SK-N-SH (cell line): ENCODE measurements at regions not wholly inside any gene's neighbourhood (a gene's known extent, or its start where the extent isn't known, plus 50 kb on each side); places are given as distances from the start of the nearest gene placed in this dataset.

Experiments
- CTCF ChIA-PET: fragments of 300-600, 350-600 bp; formaldehyde crosslinking; extraction: SDS; loops from one replicate; lab custom pipeline; 2021; lab: Yijun Ruan, JAX
- POLR2A ChIA-PET: fragments of 350-600 bp; sonication (Branson Sonifier 250); formaldehyde crosslinking; extraction: SDS; loops from one replicate; lab custom pipeline; 2020; ENCODE audit warnings: antibody characterized with exemption, inconsistent platforms; lab: Yijun Ruan, JAX
- DNase-seq: peaks from one replicate; pipeline ENCODE4 v3.0.0; 2012
- H2AFZ ChIP-seq: fragments of 200-600 bp; sonication (generic); 2 replicates; pipeline ENCODE4 v1.8.1; 2016; ENCODE audit warnings: antibody characterized with exemption, mild to moderate bottlenecking, low read depth
- H3F3A ChIP-seq: fragments of 200-600 bp; sonication (generic); replicated peaks from 2 replicates; pipeline ENCODE3; 2016; ENCODE audit warnings: antibody characterized with exemption, mild to moderate bottlenecking; ENCODE audit not compliant: insufficient read depth
- H3K27ac ChIP-seq, 2 experiments: fragments of 200-500 bp in 1 of 2; fragments of 200-600 bp in 1 of 2; sonication (Bioruptor generic) in 1 of 2; sonication (generic), shearing (Covaris generic) in 1 of 2; 2 replicates each; pipeline versions ENCODE4 v1.5.1 to v1.6.1; 2014 to 2016; ENCODE audit warnings: low read depth in 2 of 2, inconsistent platforms in 1 of 2, low read length in 1 of 2, mild to moderate bottlenecking in 1 of 2, mixed read lengths in 1 of 2
- H3K27me3 ChIP-seq: fragments of 200-600 bp; sonication (generic), shearing (Covaris generic); 2 replicates; pipeline ENCODE4 v1.6.1; 2016; ENCODE audit warnings: mixed run types; ENCODE audit not compliant: insufficient read depth
- H3K36me3 ChIP-seq, 2 experiments: fragments of 200-500 bp in 1 of 2; fragments of 200-600 bp in 1 of 2; sonication (Bioruptor generic) in 1 of 2; sonication (generic) in 1 of 2; replicated peaks in 1 of 2; 2 replicates each; pipeline versions ENCODE3 to v1.5.1; 2014 to 2016; ENCODE audit warnings: low read length in 1 of 2, mild to moderate bottlenecking in 1 of 2; ENCODE audit not compliant: insufficient read depth in 2 of 2, control insufficient read depth in 1 of 2
- H3K4me1 ChIP-seq, 2 experiments: fragments of 200-500 bp in 1 of 2; fragments of 200-600 bp in 1 of 2; sonication (Bioruptor generic) in 1 of 2; sonication (generic), shearing (Covaris generic) in 1 of 2; 2 replicates each; pipeline versions ENCODE4 v1.5.1 to v1.6.1; 2014 to 2016; ENCODE audit warnings: low read depth in 1 of 2, low read length in 1 of 2, mixed run types in 1 of 2; ENCODE audit not compliant: insufficient read depth in 2 of 2, control insufficient read depth in 1 of 2
- H3K4me2 ChIP-seq: fragments of 200-600 bp; sonication (generic), shearing (Covaris generic); 2 replicates; pipeline ENCODE4 v1.6.1; 2017; ENCODE audit warnings: mixed run types
- H3K4me3 ChIP-seq, 2 experiments: fragments of 200-500 bp in 1 of 2; fragments of 200-600 bp in 1 of 2; sonication (Bioruptor generic) in 1 of 2; sonication (generic), shearing (Covaris generic) in 1 of 2; 2 replicates each; pipeline versions ENCODE4 v1.5.1 to v1.8.1; 2014 to 2016; ENCODE audit warnings: low read depth in 2 of 2, inconsistent platforms in 1 of 2, low read length in 1 of 2, mild to moderate bottlenecking in 1 of 2, mixed read lengths in 1 of 2, moderate library complexity in 1 of 2
- H3K79me2 ChIP-seq: fragments of 200-600 bp; sonication (generic); 2 replicates; pipeline ENCODE4 v1.8.1; 2017; ENCODE audit warnings: mild to moderate bottlenecking; ENCODE audit not compliant: insufficient read depth
- H3K9ac ChIP-seq: fragments of 200-600 bp; sonication (generic); 2 replicates; pipeline ENCODE4 v1.6.1; 2017; ENCODE audit warnings: mixed run types
- H3K9me2 ChIP-seq: fragments of 200-600 bp; sonication (generic); 2 replicates; pipeline ENCODE4 v1.6.1; 2017; ENCODE audit warnings: mixed run types
- H3K9me3 ChIP-seq: fragments of 200-600 bp; sonication (generic); 2 replicates; pipeline ENCODE4 v1.6.1; 2017; ENCODE audit warnings: mixed run types, mild to moderate bottlenecking, moderate library complexity
- H4K20me1 ChIP-seq: fragments of 200-600 bp; sonication (generic); 2 replicates; pipeline ENCODE4 v1.6.1; 2017; ENCODE audit warnings: mild to moderate bottlenecking, mixed run types; ENCODE audit not compliant: insufficient read depth
- CHD2 ChIP-seq: fragments of 150-350 bp; IDR thresholded peaks from 2 replicates; pipeline ENCODE4 v1.6.1; 2018; ENCODE audit warnings: low read length; ENCODE audit not compliant: partially characterized antibody
- ELF1 ChIP-seq: IDR thresholded peaks from 2 replicates; pipeline ENCODE4 v1.4.0; 2012
- EP300 ChIP-seq, 2 experiments: IDR thresholded peaks; 2 replicates each; pipeline versions ENCODE4 v1.4.0 to v1.6.1; 2012; ENCODE audit warnings: borderline replicate concordance in 1 of 2, low read depth in 1 of 2, low read length in 1 of 2
- EZH2phosphoT487 ChIP-seq: fragments of 200-600 bp; sonication (generic); IDR thresholded peaks from 2 replicates; pipeline ENCODE4 v1.6.1; 2017; ENCODE audit warnings: low read depth, mixed run types, mild to moderate bottlenecking, antibody characterized with exemption, moderate library complexity, borderline replicate concordance
- FOSL2 ChIP-seq: IDR thresholded peaks from 2 replicates; pipeline ENCODE4 v1.4.0; 2012; ENCODE audit warnings: low read depth, mild to moderate bottlenecking, moderate library complexity, borderline replicate concordance
- FOXJ3 ChIP-seq: sonication (generic); formaldehyde crosslinking; IDR thresholded peaks from 2 replicates; pipeline ENCODE4 v1.5.1; 2020; ENCODE audit warnings: mild to moderate bottlenecking, missing genetic modification reagents
- FOXM1 ChIP-seq: IDR thresholded peaks from 2 replicates; pipeline ENCODE4 v1.4.0; 2012; ENCODE audit warnings: low read depth, mild to moderate bottlenecking
- GABPA ChIP-seq: IDR thresholded peaks from 2 replicates; pipeline ENCODE4 v1.4.0; 2012; ENCODE audit warnings: low read depth, mild to moderate bottlenecking
- GATA2 ChIP-seq: sonication (generic); formaldehyde crosslinking; IDR thresholded peaks from 2 replicates; pipeline ENCODE4 v1.5.0; 2020; ENCODE audit warnings: mild to moderate bottlenecking, missing genetic modification reagents
- JUND ChIP-seq: IDR thresholded peaks from 2 replicates; pipeline ENCODE4 v1.4.0; 2012
- MXI1 ChIP-seq: IDR thresholded peaks from 2 replicates; pipeline ENCODE4 v1.6.1; 2012; ENCODE audit warnings: mild to moderate bottlenecking, low read depth, low read length, improper control_type of control experiment
- NFIC ChIP-seq: IDR thresholded peaks from 2 replicates; pipeline ENCODE4 v1.4.0; 2012; ENCODE audit warnings: borderline replicate concordance
- NRF1 ChIP-seq: IDR thresholded peaks from 2 replicates; pipeline ENCODE4 v1.6.1; 2012; ENCODE audit warnings: low read depth, mild to moderate bottlenecking, low read length
- POLR2AphosphoS5 ChIP-seq: IDR thresholded peaks from 2 replicates; pipeline ENCODE4 v1.6.1; 2012; ENCODE audit warnings: low read depth, low read length
- RAD21 ChIP-seq: IDR thresholded peaks from 2 replicates; pipeline ENCODE4 v1.6.1; 2012; ENCODE audit warnings: mild to moderate bottlenecking, low read length
- RFX5 ChIP-seq: IDR thresholded peaks from 2 replicates; pipeline ENCODE4 v1.6.1; 2012; ENCODE audit warnings: mild to moderate bottlenecking, improper control_type of control experiment, low read length
- SIN3A ChIP-seq: IDR thresholded peaks from 2 replicates; pipeline ENCODE4 v1.6.1; 2012; ENCODE audit warnings: low read depth, mild to moderate bottlenecking, low read length, moderate library complexity, borderline replicate concordance
- SMC3 ChIP-seq: IDR thresholded peaks from 2 replicates; pipeline ENCODE4 v1.6.1; 2012; ENCODE audit warnings: low read depth, low read length, improper control_type of control experiment
- TEAD4 ChIP-seq: IDR thresholded peaks from 2 replicates; pipeline ENCODE4 v1.4.0; 2012; ENCODE audit warnings: mild to moderate bottlenecking, borderline replicate concordance; ENCODE audit not compliant: insufficient read depth
- WGBS: methylation state at CpG from one replicate; pipeline ENCODE4 v1.1.6; 2017; ENCODE audit warnings: low lambda C conversion rate; 5-methylcytosine and 5-hydroxymethylcytosine counted together
- TF ChIP-seq, protein P1 (sequence below): IDR thresholded peaks from 2 replicates; pipeline ENCODE4 v1.4.0; 2012; ENCODE audit warnings: low read depth
- TF ChIP-seq, protein P2 (sequence below): fragments of 150-350 bp; IDR thresholded peaks from 2 replicates; pipeline ENCODE4 v1.6.1; 2017; ENCODE audit warnings: antibody characterized with exemption, low read length, low read depth, borderline replicate concordance
- TF ChIP-seq, protein P3 (sequence below): IDR thresholded peaks from 2 replicates; pipeline ENCODE4; 2012
- TF ChIP-seq, protein P4 (sequence below): fragments of 150-350 bp; IDR thresholded peaks from 2 replicates; pipeline ENCODE4 v1.6.1; 2016; ENCODE audit warnings: mild to moderate bottlenecking, low read depth, low read length

DNA sequence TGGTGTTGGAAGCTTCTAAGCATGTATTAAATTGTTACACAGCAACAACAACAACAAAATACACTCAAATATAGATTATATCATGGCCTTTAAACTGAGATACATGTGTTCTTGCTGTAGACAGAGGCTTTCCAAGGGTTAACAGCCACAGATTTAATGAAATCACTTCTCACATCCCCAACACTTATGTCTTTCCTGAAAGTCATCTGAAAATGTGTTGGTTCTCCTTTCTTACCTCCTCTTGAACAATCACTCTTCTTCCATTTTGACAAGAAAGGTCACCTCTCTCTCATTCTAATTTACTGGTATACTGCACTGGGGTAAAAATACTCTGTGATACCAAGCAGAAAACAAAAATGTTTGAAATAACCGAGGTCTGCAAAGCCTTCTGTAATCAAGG, 507.3 kb upstream of the KCNMB2 start:
- TF ChIP-seq GATA2 (CRISPR knock-in tag) (no peak), POLR2AphosphoS5 (no peak), GABPA (no peak), NRF1 (no peak), CHD2 (no peak), RFX5 (no peak), SMC3 (no peak), NFIC (no peak), FOSL2 (no peak), ELF1 (no peak), FOXM1 (no peak), RAD21 (no peak)
- TF ChIP-seq, protein P1, sequence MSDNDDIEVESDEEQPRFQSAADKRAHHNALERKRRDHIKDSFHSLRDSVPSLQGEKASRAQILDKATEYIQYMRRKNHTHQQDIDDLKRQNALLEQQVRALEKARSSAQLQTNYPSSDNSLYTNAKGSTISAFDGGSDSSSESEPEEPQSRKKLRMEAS = no peak
- TF ChIP-seq, protein P2, sequence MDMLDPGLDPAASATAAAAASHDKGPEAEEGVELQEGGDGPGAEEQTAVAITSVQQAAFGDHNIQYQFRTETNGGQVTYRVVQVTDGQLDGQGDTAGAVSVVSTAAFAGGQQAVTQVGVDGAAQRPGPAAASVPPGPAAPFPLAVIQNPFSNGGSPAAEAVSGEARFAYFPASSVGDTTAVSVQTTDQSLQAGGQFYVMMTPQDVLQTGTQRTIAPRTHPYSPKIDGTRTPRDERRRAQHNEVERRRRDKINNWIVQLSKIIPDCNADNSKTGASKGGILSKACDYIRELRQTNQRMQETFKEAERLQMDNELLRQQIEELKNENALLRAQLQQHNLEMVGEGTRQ = no peak
- TF ChIP-seq, protein P3, sequence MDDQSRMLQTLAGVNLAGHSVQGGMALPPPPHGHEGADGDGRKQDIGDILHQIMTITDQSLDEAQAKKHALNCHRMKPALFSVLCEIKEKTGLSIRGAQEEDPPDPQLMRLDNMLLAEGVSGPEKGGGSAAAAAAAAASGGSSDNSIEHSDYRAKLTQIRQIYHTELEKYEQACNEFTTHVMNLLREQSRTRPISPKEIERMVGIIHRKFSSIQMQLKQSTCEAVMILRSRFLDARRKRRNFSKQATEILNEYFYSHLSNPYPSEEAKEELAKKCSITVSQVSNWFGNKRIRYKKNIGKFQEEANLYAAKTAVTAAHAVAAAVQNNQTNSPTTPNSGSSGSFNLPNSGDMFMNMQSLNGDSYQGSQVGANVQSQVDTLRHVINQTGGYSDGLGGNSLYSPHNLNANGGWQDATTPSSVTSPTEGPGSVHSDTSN = no peak
- Histone ChIP-seq H3K4me2 (no peak overlapping the region), H3K4me1 (no peaks in the 10 kb centered on the region), H3K79me2 (no peaks in the 10 kb centered on the region), H3K27ac (no peak overlapping the region), H3F3A (no peaks in the 10 kb centered on the region), H3K27me3 (no peaks in the 10 kb centered on the region), H3K9ac (no peak overlapping the region), H3K9me3 (no peaks in the 10 kb centered on the region), H2AFZ (no peak overlapping the region), H4K20me1 (no peaks in the 10 kb centered on the region), H3K4me3 (no peak overlapping the region), H3K36me3 (no peaks in the 10 kb centered on the region), H3K9me2 (no peaks in the 10 kb centered on the region; the same call in 1 of the 2 replicates)
- DNase-seq = no peak
- ChIA-PET CTCF (interaction anchor here (1.5 kb wide), 1 partner anchor 9 kb away, joined by 3 read pairs; no protein-coding TSS in a partner anchor), POLR2A (no interaction called here)
- 77% methylated on average over 1 of the region's 1 CpG for WGBS

DNA sequence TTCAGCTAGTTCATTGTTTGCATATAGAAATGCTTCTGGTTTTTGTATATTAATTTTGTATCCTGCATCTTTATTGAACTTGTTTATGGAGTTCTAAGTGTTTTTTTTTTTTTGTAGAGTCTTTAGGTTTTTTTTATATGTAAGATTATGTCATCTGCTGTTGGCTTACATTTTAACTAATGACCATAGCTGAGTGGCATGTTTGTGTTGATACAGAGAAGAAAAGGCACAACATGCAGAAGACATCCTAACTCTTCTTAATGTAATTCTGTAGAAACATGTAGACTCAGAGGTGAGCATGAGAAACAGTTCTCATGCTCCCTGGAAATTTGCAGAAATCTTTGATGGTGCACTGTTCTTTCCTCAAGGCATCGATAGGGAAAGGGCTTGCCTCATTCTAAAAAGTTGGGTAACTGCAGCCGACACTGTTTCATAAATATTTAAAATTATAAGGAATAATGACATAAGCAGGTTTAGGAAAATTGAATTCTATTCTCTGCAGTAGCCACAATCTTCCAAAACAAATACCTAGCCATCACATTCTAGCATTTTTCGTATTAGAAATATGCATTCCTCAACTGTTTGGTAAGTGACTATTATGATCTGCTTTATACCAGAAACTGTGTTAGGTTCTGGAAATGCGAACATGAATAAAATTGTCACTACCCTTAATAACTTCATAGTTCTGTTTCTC, 499.6 kb upstream of the KCNMB2 start:
- no peak for DNase-seq
- Histone ChIP-seq H3K9me2 (no peaks in the 10 kb centered on the region), H3F3A (no peaks in the 10 kb centered on the region), H3K36me3 (no peaks in the 10 kb centered on the region), H3K27ac (peak overlapping the region in 1 of 2 experiments; percentile 58; a peak in 1 of 4 replicates), H3K9ac (no peak overlapping the region), H3K79me2 (no peaks in the 10 kb centered on the region), H3K27me3 (no peaks in the 10 kb centered on the region), H3K9me3 (no peaks in the 10 kb centered on the region), H4K20me1 (no peaks in the 10 kb centered on the region), H3K4me1 (no peaks in the 10 kb centered on the region; a peak in 1 of 4 replicates), H2AFZ (no peak overlapping the region), H3K4me3 (no peak overlapping the region), H3K4me2 (no peak overlapping the region)
- 76% methylated on average over 4 of the region's 4 CpGs for WGBS
- ChIA-PET POLR2A (interaction anchor here (0.6 kb wide), 1 partner anchor 189 kb away, joined by 4 read pairs; no protein-coding TSS in a partner anchor), CTCF (no interaction called here)
- TF ChIP-seq NFIC (no peak), POLR2AphosphoS5 (no peak), EZH2phosphoT487 (no peak), RFX5 (no peak), MXI1 (no peak), TEAD4 (peak; percentile 51; the same call in 1 of the 2 replicates), EP300 (IDR thresholded peaks at IDR 0.05; ENCODE audit: borderline replicate concordance in 1 of 2, low read depth in 1 of 2, low read length in 1 of 2) (0 out of 4 replicates have a peak, but pooled peaks of 1 of the 2 experiments have one; percentile 40), JUND (0 out of 2 replicates have a peak, but pooled peaks have one; percentile 29), FOXM1 (peak; percentile 49; the same call in 1 of the 2 replicates), SIN3A (no peak), FOXJ3 (CRISPR knock-in tag) (no peak), CHD2 (no peak)
- TF ChIP-seq, protein P1 = no peak
- TF ChIP-seq, protein P4, sequence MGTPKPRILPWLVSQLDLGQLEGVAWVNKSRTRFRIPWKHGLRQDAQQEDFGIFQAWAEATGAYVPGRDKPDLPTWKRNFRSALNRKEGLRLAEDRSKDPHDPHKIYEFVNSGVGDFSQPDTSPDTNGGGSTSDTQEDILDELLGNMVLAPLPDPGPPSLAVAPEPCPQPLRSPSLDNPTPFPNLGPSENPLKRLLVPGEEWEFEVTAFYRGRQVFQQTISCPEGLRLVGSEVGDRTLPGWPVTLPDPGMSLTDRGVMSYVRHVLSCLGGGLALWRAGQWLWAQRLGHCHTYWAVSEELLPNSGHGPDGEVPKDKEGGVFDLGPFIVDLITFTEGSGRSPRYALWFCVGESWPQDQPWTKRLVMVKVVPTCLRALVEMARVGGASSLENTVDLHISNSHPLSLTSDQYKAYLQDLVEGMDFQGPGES = no peak
- TF ChIP-seq, protein P3 = peak; percentile 51
